ENCODE measurements at regions not wholly inside any gene's neighbourhood (a gene's known extent, or its start where the extent isn't known, plus 50 kb on each side); places are given as distances from the start of the nearest gene placed in this dataset.
"Not testable (repeated sequence)": the region's sequence is repeated elsewhere in the genome, so short reads cannot be mapped to it uniquely, and the experiment has no call there.

DNA sequence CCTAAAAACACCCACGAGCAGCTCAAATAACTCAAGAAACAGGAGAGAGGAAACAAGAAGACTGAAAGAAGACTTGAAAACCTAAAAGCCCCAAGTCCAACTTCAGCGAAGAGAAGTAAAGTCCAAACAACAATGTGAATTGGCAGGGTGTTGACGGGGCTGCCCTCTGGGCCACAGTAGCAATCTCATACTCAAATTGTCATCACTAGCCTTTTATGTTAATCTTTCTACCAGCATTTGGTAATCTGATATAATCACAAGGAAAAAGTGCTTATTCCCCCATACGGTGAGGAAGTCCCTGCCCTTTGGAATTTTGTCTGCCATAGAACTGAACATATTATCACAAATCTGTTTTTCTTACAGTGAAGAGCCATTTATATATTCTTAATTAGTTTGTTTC, 51.5 kb upstream of the IFNE start:
- DNase-seq = no peak

DNA sequence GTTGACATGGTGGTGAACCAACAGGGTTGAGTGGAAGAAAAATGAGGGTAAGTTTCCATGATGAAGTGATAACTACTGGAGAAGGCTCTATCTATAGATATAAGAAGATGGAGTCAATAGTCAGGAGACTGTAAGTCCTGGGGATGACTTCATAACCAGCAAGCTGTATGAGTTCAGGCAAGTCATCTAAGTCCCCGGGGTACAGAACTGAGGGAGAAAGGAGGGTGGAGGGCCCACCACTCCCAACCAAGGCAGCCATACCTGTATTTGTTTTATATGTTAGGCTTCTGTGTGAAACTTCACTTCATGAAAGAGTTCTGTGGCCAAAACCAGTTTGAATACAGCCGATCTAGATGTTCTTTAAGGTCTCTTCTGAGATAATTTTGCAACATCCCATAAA, 53.3 kb upstream of the IFNE start:
- DNase-seq = no peak

DNA sequence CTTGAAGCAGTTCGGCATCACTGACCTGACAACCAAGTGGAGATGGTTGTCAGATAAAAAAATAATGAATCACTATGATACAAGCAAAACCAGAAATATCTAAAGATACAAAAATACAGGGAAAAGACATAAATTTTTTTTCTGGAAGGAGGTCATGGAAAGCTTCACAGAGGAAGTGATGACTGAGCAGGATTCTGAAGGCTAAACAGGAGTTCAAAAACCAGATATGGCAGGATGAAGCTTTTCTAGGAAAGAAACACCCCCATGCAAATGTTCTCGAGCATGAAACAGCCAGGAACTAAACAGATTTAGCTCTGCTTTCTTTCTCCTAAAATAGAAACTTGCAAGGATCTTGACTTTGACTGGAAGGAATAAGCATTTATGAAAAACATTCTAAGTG, 60.7 kb upstream of the IFNE start:
- DNase-seq = no peak

DNA sequence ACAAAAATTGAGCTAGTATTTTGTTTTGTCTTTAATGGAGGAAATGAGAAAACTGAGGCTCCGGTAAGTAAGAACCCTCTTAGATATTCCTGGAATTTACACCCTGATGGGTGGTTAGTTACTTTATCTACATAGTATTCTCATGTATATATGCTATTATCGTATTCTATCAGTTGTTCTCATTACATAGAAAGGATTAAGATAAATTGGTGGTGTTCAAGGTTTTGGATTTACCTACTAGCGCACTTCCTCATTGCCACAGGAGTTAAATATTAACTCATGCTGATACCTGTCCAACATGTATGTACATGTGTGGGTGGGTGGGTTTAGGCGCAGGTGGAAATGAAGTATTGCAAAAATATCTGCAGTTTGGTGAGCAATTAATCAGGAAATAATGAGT, 61.1 kb upstream of the IFNE start:
- DNase-seq = no peak

DNA sequence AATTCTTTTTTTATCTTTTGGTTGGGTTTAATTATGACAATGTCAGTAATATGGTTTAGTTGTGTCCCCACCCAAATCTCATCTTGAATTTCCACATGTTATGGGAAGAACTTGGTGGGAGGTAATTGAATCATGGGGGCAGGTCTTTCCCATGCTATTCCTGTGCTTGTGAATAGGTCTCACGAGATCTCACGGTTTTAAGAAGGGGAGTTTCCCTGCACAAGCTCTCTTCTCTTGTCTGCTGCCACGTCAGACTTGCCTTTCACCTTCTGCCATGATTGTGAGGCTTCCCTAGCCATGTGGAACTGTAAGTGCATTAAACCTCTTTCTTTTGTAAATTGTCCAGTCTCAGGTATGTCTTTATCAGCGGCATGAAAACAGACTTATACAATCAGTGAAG, 61.7 kb upstream of the IFNE start:
- DNase-seq = not testable (repeated sequence)

DNA sequence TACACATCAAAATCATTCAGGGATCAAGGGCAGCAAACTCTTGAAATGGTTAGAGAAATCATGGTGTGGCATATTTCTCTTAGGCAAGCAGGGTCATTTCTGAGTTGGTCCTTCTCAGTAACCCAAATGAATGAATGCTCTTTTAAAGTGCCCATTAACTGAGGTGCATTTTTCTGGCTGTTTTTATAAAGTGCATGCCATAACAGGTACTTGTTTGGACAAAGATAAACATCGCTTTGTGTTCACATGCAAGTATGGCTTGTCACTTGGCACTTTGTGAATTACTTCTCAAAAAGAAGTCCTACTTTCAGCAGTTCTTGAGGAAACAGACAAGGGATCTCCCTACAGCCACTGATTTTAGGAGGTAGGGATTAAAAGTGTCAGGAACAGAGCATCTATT, 64.8 kb upstream of the IFNE start:
- DNase-seq = no peak

DNA sequence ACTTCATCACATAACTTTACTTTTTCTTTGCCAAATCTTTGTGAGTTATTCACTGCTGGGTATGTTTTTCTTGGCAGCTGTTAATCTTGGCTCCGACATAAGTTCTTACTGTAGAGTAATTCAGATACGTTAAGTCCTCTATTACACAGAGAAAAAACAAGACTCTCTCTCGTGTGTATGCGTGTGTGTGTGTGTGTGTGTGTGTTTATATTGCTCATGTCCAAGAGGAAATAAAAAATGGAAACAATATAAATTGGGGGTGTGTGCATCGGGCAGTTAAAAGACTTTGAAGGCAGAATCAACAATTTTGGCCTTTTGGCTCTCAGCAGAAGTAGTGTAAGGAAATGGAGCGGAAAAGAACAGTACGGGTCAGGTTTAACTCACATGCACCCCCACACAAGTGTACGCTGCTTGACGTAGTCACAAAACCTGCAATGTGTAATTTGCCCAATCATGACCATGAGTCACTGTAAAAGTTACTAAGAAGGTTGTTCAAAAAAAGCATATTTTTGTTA, 67.2 kb upstream of the IFNE start:
- DNase-seq = no peak

DNA sequence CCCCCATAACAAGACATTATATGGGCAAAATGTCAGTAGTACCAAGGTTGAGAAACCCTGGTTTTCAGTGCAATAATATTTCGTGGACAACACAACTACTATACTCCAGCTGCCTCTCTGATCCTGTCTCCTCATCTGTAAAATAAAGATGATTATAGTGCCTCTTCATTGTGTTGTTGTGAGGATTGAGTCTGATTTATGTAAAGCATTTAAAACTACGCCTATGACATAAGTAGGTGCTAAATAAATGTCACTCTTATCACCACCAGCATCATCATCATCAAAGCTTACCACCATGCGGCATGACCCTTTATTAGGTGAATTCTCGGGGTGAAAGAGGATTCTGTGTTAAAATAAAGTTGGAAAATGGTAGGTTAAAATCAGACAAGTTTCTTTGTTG, 67.8 kb upstream of the IFNE start:
- no peak for DNase-seq

DNA sequence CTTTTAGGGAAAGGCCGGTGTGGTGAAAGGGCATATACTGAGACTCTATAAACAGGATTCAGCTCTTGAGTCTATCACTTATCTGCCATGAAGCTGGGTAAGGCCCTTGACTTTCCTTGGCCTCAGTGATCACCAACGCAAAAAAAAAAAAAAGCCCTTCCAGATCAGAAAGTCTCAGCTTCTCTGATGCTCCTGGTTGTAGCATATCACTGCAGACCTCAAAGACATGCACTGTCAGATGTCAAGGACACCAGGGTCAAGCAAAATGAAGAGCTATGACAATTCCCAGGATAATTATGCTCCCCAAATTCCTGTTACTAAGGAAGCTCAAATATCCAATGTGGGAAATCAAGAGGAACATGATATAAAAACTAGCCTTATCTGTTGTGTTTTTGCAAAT, 68.3 kb upstream of the IFNE start:
- no peak for DNase-seq

DNA sequence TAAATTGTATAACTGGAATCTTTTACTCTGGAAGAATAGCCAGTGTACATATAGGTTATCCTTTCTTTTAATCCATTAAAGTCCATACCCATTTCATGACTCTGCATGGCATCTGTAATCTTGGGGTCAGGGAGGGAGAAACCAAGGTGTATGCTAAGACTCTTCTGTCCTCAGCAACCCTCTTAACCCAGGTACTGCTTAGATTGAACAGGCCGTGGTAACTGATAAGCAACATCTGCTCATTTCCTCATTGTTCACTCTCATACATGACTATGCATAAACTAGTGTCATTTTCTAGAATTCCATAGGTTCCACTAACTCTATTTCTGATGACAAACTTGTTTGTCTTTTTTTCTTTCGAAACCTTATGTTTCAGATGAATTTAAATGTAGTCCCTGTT, 69.3 kb upstream of the IFNE start:
- DNase-seq = no peak

DNA sequence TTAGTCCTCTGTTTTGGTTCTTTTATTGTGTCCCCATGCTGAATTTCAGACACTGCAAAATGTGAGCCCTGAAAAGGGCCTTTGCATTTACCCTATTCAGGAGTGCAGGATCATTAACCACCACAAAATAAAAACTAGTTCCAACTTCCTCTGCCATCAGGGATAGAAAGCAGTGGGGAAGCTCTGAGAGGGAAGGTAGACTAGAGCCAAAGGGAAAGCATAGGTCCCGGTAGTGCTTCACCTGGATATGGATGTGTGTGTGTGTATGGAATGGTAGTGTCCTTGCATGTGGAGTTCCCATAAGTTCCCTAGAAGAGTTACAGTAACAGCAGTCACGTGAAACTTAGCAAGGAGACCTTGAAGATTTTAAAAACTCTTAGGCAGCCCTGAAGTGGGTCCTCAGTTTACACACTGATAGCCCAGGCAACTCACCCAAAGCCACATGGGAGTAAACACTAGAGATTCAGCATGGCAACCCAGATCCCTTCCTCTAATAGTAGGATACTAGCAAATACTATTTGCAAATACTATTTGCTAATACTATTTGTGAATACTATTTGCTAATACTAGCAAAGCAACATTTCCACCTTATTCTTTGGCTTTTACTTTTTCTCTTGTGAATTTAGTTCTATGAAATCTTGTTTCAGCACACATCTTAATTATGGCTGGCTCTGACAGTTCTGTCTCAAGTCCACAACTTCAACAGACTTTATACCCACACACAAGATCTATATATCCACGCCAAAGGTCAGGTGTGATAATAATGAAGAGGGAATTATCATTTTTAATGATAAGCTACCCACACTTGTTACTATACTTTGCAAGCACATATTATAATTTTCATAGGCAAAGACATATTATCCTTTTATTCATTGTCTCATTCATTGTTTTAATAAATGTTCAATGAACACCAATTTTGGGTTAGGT, 70.4 kb upstream of the IFNE start:
- DNase-seq = no peak

DNA sequence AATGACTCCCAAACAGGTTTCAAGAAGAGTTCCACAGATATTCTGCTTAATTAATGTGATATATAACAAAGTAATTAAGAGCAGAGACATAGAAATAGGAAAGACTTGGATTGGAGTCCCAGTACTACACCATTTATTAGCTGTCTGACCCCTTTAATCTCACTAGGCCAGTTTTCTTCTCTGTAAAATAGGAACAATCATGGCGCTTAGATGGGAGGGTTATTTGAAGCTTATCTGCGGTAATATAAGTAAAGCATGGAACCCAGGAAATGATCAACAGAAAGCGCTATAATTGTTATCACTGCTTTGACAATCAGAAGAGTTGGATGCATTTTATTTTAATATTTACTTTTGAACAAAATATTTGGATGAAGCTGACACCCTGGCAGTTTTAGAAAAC, 71.3 kb upstream of the IFNE start:
- DNase-seq = no peak

DNA sequence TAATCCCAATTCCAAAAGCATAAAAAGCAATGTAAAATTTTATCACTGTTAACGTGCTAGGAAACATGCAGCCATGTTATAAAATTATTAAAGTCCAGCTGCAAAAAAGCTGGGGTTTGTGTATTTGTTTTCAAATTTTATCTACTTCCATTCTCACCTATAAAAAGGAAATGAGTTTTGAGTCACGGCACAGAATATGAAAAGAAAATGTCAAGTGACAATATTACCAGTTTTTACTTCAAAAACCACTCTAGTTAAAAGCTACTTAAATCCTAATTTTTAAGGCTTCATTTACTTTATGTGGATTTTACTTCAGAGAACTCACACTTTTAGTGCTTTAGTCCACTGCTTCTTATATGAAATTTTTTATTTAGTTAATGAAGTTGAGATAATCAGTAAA, 72.7 kb upstream of the IFNE start:
- DNase-seq = no peak

DNA sequence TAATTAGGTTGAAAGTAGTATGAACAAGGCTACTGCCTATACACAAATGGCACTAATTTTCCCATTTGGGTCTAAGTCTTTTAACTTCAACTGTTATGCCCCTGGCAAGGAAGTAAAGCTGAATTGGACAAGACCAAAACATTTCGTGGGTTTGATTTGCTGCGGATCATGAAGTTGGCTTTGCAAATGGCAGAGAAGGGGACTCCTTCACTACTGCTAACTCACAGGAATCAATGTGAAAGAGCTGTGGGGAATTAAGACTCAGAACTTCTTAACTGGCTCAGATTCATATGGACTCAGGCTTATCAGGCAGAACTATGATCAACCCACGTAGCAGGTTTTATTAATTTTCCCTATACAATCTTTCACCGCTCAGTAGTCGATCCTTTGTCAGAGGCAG, 73.8 kb upstream of the IFNE start:
- no peak for DNase-seq

DNA sequence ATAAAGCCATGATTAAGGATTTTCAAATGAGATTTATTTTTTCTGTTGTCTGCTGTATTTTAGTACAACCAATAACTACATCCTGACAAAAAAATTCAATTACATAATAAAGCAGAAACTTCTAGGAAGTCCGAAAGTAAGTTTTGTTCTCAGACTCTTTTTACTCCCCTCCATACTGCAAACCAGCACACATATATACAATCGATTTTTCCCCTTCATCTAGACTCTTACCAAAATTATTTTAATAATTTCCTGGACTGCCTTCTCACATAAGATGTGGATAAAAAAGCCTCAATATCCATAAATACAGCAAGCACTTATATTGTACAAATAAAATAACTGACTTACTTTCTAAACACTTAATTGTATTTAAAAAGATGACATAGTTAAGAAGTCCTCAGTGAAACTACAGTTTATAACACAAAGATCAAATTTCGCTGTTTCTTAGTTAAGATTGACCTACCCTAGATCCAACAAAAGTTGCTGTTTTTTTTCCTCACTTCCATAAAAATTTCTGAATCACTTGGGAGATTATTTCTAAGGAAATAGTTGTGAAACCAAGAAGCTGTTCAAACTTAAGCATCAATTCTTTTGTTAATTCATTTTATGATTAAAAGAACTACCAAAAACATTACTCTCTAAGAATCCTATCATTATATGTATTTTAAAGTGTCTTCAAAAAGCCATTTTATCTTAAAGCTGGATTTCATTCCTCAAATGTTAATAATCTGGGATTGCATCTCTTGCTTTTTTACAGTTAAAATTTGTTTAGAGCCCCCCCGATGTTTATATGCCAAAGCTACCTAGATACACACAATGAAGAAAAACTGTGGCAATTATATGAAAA, 74.7 kb upstream of the IFNE start:
- no peak for DNase-seq

DNA sequence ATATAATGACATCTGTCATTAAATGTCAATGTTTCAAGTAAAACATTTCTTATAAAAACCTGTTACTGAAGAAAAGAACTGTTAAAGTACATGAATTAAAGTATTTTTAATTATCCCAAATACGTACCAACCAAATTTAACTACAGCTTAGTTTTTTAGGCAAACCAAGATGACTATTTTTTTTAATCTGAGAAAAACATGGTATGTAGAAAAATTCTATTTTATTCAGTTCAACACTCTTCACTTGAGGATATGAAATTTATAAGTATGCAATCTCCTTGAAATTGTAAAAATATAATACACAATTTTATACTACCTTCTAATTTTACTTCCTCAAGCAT, 75.3 kb upstream of the IFNE start:
- DNase-seq = no peak

DNA sequence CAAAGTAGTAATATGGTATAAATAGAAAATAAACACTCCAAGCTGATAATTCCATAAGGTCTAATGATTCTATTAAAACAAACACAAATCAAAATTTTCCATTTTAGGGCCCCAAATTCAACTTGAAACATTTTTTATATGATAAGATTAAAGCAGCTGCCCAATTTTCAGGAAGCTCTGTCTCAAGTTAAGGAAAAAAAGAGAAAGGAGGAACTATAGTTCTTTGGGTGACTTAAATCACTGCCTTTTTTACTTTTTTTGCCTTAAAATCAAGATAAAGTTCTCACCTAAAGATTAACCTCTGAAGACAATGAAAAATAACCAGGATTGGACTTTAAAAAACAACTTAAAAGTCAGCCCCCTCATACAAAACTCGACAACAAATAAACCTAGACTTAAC, 76.0 kb upstream of the IFNE start:
- DNase-seq = no peak

DNA sequence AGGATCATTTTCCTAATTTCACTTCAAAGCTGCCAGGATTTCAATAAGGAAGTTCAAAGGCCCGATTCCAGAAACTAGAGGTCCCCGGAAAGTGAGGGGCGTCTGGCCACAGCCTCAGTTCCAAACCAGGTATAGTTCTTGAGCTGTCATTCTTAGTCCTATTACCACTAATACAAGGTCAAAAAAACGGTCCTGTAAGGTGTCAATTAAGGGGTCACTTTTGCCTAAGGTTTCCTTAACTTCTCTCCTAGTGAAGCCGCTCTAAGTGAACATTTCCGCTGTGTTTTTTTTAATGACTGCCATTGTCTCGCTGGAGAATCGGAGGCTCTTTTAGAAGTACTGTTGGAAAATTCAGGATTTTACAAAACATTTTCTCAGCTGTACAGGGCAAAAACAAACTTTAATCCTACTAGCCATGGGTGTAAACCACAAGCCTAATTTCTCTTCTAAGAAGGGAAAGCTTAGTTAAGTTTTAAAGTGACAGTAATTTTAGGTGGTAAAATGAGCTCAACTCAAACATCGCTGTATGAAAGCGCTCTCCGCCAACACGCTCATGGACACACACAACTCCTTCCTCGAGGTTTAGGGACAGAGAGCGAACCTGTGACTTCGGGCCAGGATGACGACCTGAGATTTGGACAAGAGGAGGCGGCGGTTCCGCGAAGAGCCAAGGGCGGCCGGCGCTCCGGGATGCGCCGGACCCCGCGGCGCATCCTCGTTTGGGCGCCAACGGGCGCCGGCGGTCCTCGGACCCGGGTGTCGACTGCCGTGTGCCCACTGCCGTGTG, 76.7 kb upstream of the IFNE start:
- DNase-seq = no peak

DNA sequence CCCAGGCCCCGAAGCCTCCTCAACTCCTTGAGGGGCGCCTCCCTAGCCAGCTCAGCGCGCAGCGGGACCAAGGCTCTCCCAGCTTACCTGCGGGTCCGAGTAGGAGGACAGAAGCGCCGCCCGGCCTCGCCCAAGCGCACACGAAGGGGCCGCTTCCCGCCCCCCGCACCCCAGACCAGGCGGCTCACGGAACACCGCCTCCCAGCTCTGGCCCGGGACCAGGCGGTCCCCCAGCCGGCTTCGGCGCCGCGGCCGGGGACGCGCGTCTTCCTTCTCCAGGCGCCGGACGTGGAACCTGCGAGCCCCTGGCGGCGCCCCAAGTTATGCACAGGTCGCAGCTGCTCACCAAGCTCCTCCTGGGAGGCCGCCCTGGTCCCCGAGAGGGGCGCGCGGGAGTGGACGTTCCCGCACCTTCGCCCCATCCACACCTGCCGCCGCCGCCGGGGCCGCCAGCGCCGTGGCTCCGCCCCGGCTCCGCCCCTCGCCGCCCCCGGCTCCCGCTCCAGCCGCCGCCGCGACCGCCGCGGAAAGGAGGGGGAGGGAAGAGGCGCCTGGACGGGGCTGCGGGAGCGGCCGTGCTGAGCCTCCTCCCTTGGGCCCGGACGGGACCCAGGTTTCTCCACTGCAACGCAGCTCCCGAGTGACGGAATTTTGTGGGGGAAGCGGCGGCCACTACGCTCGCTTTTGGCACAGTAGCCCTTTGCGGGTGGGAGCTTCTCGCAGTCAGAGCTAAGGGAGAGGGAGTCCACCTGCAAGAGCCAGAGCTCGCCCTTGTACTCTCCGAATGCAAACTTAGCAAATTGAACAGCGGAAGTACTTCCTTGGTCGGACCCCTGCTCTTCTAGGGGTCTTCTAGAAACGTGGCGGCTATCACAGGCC, 77.5 kb upstream of the IFNE start:
- DNase-seq = peak; percentile 81

DNA sequence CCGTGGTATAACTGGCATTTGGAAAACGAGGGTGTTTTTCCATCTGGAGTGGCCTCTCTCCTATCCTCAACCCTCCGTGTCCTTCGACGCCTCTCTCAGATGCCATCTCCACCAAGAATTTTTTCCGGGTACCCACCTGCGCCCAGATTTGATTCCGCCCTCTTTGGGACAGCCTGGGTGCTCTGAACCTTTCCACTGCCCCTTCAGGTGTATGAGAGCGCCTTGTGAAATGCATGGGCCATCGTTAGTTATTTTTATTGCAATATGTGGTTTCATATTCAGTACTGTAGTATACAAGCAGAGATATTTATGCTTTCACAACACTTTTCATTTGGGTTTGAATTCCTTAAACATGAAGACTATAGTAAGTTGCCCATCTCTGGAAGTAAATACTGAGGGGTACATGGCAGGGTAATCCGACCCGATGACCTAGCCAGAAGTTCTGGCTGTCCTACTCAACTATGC, 78.2 kb upstream of the IFNE start:
- no peak for DNase-seq

DNA sequence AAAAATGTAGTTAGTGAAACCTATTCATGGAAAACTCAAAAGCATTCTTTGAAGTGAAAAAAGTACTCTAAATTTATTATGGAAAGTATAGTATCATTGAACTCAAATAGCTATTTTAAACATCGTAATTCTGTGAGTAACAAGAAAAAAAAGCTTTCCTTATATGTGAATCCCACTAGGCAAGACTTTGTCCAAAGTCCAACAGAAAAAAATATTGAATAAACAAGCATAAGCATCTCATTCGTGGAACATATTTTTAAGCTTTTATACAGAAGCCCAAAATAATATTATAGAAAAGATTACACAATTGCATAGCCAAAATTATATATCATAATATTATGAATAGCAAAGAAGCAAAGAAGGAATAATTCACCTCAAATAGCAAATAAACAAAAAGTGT, 79.4 kb upstream of the IFNE start:
- DNase-seq = no peak

DNA sequence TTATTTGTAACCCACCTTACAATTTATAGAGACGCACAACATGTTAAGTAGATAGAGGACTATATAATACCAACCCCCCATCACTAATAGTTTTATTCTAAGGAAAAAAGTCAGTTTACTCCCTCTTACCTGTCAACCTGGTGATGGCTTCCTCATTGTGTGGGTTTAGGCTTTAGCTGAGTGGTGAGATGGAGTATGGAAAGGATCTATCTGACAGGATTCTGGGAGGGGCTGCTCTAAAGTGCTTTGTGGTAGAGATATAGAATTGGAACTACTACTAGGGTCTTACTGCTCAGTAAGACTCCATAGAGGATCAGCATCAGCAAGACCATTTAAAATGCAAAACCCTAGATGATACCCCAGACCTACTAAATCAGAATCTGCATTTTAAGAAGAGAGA, 82.1 kb upstream of the IFNE start:
- no peak for DNase-seq

Measured in right kidney (tissue), 1 donor.